Muscle layer of duodenum (tissue), 2 donors: ENCODE measurements at regions not wholly inside any gene's neighbourhood (a gene's known extent, or its start where the extent isn't known, plus 50 kb on each side); places are given as distances from the start of the nearest gene placed in this dataset.

Experiments used
- H3K27ac ChIP-seq: one replicate; pipeline ENCODE4 v1.7.0; 2013; ENCODE audit warnings: mild to moderate bottlenecking, low read length
- H3K27me3 ChIP-seq: one replicate; pipeline ENCODE4 v1.7.0; 2013; ENCODE audit warnings: low read depth, mild to moderate bottlenecking, control low read depth, low read length
- H3K36me3 ChIP-seq, 2 donors: one replicate each; pipeline ENCODE4 v1.7.0; 2013; ENCODE audit warnings: low read length in 2 of 2, control low read depth in 1 of 2, mild to moderate bottlenecking in 1 of 2; ENCODE audit not compliant: insufficient read depth in 2 of 2, control insufficient read depth in 1 of 2
- H3K4me1 ChIP-seq, 2 donors: one replicate each; pipeline ENCODE4 v1.7.0; 2013; ENCODE audit warnings: low read length in 2 of 2, mild to moderate bottlenecking in 2 of 2, control low read depth in 1 of 2, moderate library complexity in 1 of 2; ENCODE audit not compliant: insufficient read depth in 2 of 2, control insufficient read depth in 1 of 2
- H3K4me3 ChIP-seq, 2 donors: one replicate each; pipeline ENCODE4 v1.7.0; 2013; ENCODE audit warnings: low read length in 2 of 2, low read depth in 1 of 2, mild to moderate bottlenecking in 1 of 2
- H3K9me3 ChIP-seq, 2 donors: one replicate each; pipeline ENCODE4 v1.7.0; 2013; ENCODE audit warnings: low read length in 2 of 2, control low read depth in 1 of 2, mild to moderate bottlenecking in 1 of 2; ENCODE audit not compliant: control insufficient read depth in 1 of 2
- donor health status: healthy.

GRCh38 chr22:25361899-25362214 is 142.4 kb downstream of the CRYBB2 start:
- Histone ChIP-seq H3K27me3 (no peaks in the 10 kb centered on the region), H3K9me3 (no peaks in the 10 kb centered on the region), H3K4me3 (no peak overlapping the region), H3K27ac (no peak overlapping the region), H3K36me3 (peaks cover 5 to 28% of the 10 kb centered on the region in 2 donors), H3K4me1 (peaks cover 0 to 25% of the 10 kb centered on the region in 2 donors)

GRCh38 chr22:25362215-25362882 is 142.9 kb downstream of the CRYBB2 start:
- H3K36me3 ChIP-seq, result peaks cover 5 to 23% of the 10 kb centered on the region in 2 donors
- H3K9me3 ChIP-seq, result no peaks in the 10 kb centered on the region
- H3K27ac ChIP-seq, result no peak overlapping the region
- no peak overlapping the region for H3K4me3 ChIP-seq
- no peaks in the 10 kb centered on the region for H3K27me3 ChIP-seq
- peaks cover 0 to 25% of the 10 kb centered on the region in 2 donors for H3K4me1 ChIP-seq

- H3K36me3 ChIP-seq, result peaks cover 5 to 18% of the 10 kb centered on the region in 2 donors
- H3K4me3 ChIP-seq, result no peak overlapping the region
- peaks cover 0 to 25% of the 10 kb centered on the region in 2 donors for H3K4me1 ChIP-seq
- no peaks in the 10 kb centered on the region for H3K27me3 ChIP-seq
- H3K27ac ChIP-seq, result no peak overlapping the region
- no peaks in the 10 kb centered on the region for H3K9me3 ChIP-seq
Observed at GRCh38 chr22:25362883-25363240, 143.4 kb downstream of the CRYBB2 start.

GRCh38 chr22:25363474-25363873 is 144.0 kb downstream of the CRYBB2 start:
- no peak overlapping the region for H3K27ac ChIP-seq
- no peaks in the 10 kb centered on the region for H3K27me3 ChIP-seq
- no peaks in the 10 kb centered on the region for H3K9me3 ChIP-seq
- H3K4me3 ChIP-seq, result no peak overlapping the region
- peaks cover 0 to 25% of the 10 kb centered on the region in 2 donors for H3K4me1 ChIP-seq
- peaks cover 5 to 12% of the 10 kb centered on the region in 2 donors for H3K36me3 ChIP-seq

- Histone ChIP-seq H3K27me3 (no peaks in the 10 kb centered on the region), H3K4me3 (no peak overlapping the region), H3K27ac (no peak overlapping the region), H3K4me1 (peaks cover 0 to 25% of the 10 kb centered on the region in 2 donors), H3K9me3 (no peaks in the 10 kb centered on the region), H3K36me3 (peaks cover 5 to 8% of the 10 kb centered on the region in 2 donors)
Observed at GRCh38 chr22:25364281-25364680, 144.8 kb downstream of the CRYBB2 start.

GRCh38 chr22:25364736-25365241 is 145.3 kb downstream of the CRYBB2 start:
- Histone ChIP-seq H3K36me3 (peaks cover under 1 to 3% of the 10 kb centered on the region in 2 donors), H3K27me3 (no peaks in the 10 kb centered on the region), H3K4me1 (peaks cover 0 to 25% of the 10 kb centered on the region in 2 donors), H3K27ac (no peak overlapping the region), H3K4me3 (no peak overlapping the region), H3K9me3 (no peaks in the 10 kb centered on the region)

GRCh38 chr22:25365491-25366261 is 146.2 kb downstream of the CRYBB2 start:
- no peaks in the 10 kb centered on the region for H3K27me3 ChIP-seq
- H3K27ac ChIP-seq, result no peak overlapping the region
- no peaks in the 10 kb centered on the region for H3K36me3 ChIP-seq
- no peaks in the 10 kb centered on the region for H3K9me3 ChIP-seq
- peaks cover 0 to 25% of the 10 kb centered on the region in 2 donors for H3K4me1 ChIP-seq
- H3K4me3 ChIP-seq, result no peak overlapping the region

GRCh38 chr22:25366408-25366807 is 147.0 kb downstream of the CRYBB2 start:
- Histone ChIP-seq H3K36me3 (no peaks in the 10 kb centered on the region), H3K4me1 (peaks cover 0 to 25% of the 10 kb centered on the region in 2 donors)

GRCh38 chr22:25366876-25367466 is 147.5 kb downstream of the CRYBB2 start:
- H3K4me1 ChIP-seq, result peaks cover 0 to 25% of the 10 kb centered on the region in 2 donors
- no peaks in the 10 kb centered on the region for H3K9me3 ChIP-seq
- H3K36me3 ChIP-seq, result no peaks in the 10 kb centered on the region
- H3K27me3 ChIP-seq, result no peaks in the 10 kb centered on the region
- H3K27ac ChIP-seq, result no peak overlapping the region
- H3K4me3 ChIP-seq, result no peak overlapping the region

More at GRCh38 chr22:25366408-25366807, 147.0 kb downstream of the CRYBB2 start:
- Histone ChIP-seq H3K9me3 (no peaks in the 10 kb centered on the region), H3K27ac (no peak overlapping the region), H3K27me3 (no peaks in the 10 kb centered on the region), H3K4me3 (no peak overlapping the region)

GRCh38 chr22:25367756-25368155 is 148.3 kb downstream of the CRYBB2 start:
- peaks cover 0 to 19% of the 10 kb centered on the region in 2 donors for H3K4me1 ChIP-seq
- no peak overlapping the region for H3K4me3 ChIP-seq
- H3K27me3 ChIP-seq, result no peaks in the 10 kb centered on the region
- no peaks in the 10 kb centered on the region for H3K9me3 ChIP-seq
- peaks cover 0 to 5% of the 10 kb centered on the region in 2 donors for H3K36me3 ChIP-seq
- H3K27ac ChIP-seq, result no peak overlapping the region

- Histone ChIP-seq H3K9me3 (no peaks in the 10 kb centered on the region), H3K27me3 (no peaks in the 10 kb centered on the region), H3K4me1 (peaks cover 0 to 19% of the 10 kb centered on the region in 2 donors), H3K27ac (no peak overlapping the region), H3K36me3 (peaks cover 0 to 9% of the 10 kb centered on the region in 2 donors), H3K4me3 (no peak overlapping the region)
Observed at GRCh38 chr22:25368271-25368670, 148.8 kb downstream of the CRYBB2 start.
